ENCODE measurements at regions not wholly inside any gene's neighbourhood (a gene's known extent, or its start where the extent isn't known, plus 50 kb on each side); places are given as distances from the start of the nearest gene placed in this dataset.

DNA sequence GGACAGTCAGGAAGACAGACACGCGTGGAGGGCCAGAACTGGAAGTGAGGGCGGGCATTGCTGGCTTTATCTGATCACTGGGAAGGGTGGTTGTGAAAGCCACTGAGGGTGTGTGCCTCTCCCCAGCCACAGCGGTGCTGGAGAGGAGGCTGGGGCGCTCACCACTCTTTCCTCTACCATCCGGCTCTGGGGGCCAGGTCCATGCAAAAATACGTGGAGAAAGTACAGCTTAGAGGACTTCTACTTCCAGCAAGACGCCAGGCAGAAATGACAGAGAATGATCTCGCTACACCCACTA is 148.8 kb upstream of the RPS6KA2 start:
- Mint-ChIP-seq H3K27me3 (peaks cover 14% of the 10 kb centered on the region), H3K9me3 (ENCODE audit: insufficient read depth) (no peaks in the 10 kb centered on the region), H3K4me3 (no peak overlapping the region), H3K27ac (no peak overlapping the region), H3K4me1 (peaks cover 2% of the 10 kb centered on the region)
- Histone ChIP-seq H3K4me1 (ENCODE audit: control insufficient read depth in 2 of 2, insufficient read depth in 2 of 2, low read length in 2 of 2) (peaks cover 0 to 5% of the 10 kb centered on the region in 2 donors), H3K27me3 (replicated peaks in 1 of 4; ENCODE audit: control extremely low read depth in 1 of 4, control insufficient read depth in 3 of 4, insufficient read depth in 4 of 4, low read length in 3 of 4) (peaks cover 0 to 14% (median 6%) of the 10 kb centered on the region in 4 experiments), H3K36me3 (replicated peaks in 1 of 2; ENCODE audit: control extremely low read depth in 1 of 2, control insufficient read depth in 1 of 2, extremely low read depth in 1 of 2, insufficient read depth in 2 of 2, low read length in 1 of 2) (no peaks in the 10 kb centered on the region), H3K4me2 (replicated peaks; ENCODE audit: low read depth, low read length, poor library complexity, severe bottlenecking) (no peak overlapping the region), H3K79me2 (ENCODE audit: control insufficient read depth, insufficient read depth, low read length) (no peaks in the 10 kb centered on the region), H3K9ac (ENCODE audit: low read length) (no peak overlapping the region), H3K27ac (ENCODE audit: low read length in 2 of 2) (no peak overlapping the region), H4K20me1 (ENCODE audit: control insufficient read depth, insufficient read depth, low read length, poor library complexity, severe bottlenecking) (no peaks in the 10 kb centered on the region), H2AFZ (ENCODE audit: insufficient read depth, low read depth, low read length, poor library complexity, severe bottlenecking) (no peak overlapping the region), H3K9me3 (ENCODE audit: control extremely low read depth in 1 of 3, control insufficient read depth in 2 of 3, insufficient read depth in 1 of 3, low read length in 2 of 3) (no peaks in the 10 kb centered on the region), H3K4me3 (ENCODE audit: control extremely low read depth in 1 of 5, extremely low read depth in 1 of 5, insufficient read depth in 1 of 5, low read depth in 2 of 5, low read length in 4 of 5) (no peak overlapping the region)
- no peak for TF ChIP-seq EZH2 (IDR thresholded peaks at IDR 0.05; ENCODE audit: borderline replicate concordance, insufficient read depth, low read depth, low read length, poor library complexity, severe bottlenecking)
- TF ChIP-seq, protein P1, sequence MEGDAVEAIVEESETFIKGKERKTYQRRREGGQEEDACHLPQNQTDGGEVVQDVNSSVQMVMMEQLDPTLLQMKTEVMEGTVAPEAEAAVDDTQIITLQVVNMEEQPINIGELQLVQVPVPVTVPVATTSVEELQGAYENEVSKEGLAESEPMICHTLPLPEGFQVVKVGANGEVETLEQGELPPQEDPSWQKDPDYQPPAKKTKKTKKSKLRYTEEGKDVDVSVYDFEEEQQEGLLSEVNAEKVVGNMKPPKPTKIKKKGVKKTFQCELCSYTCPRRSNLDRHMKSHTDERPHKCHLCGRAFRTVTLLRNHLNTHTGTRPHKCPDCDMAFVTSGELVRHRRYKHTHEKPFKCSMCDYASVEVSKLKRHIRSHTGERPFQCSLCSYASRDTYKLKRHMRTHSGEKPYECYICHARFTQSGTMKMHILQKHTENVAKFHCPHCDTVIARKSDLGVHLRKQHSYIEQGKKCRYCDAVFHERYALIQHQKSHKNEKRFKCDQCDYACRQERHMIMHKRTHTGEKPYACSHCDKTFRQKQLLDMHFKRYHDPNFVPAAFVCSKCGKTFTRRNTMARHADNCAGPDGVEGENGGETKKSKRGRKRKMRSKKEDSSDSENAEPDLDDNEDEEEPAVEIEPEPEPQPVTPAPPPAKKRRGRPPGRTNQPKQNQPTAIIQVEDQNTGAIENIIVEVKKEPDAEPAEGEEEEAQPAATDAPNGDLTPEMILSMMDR (IDR thresholded peaks at IDR 0.05): no peak
- DNase-seq: no peak
- 92% methylated on average over 8 of the region's 9 CpGs for WGBS (ENCODE audit: insufficient coverage)
- POLR2A ChIA-PET: no interaction called here
- CTCF ChIA-PET: interaction anchor here (0.6 to 6.3 kb wide), 25 partner anchors 10 to 513 kb away, joined by 3 to 57 read pairs (median 4); partner anchors contain the start of gene UNC93A
- intact Hi-C loops (cut with micrococcal nuclease): loop anchor here (1.0 to 5.0 kb wide), 5 partner anchors 25 to 596 kb away; no protein-coding TSS in a partner anchor
- no peak for ATAC-seq (ENCODE audit: low read depth)

- TF ChIP-seq EZH2 (IDR thresholded peaks at IDR 0.05; ENCODE audit: borderline replicate concordance, insufficient read depth, low read depth, low read length, poor library complexity, severe bottlenecking): no peak
- TF ChIP-seq, protein P1 (IDR thresholded peaks at IDR 0.05): peak; percentile 85
- intact Hi-C loops (cut with micrococcal nuclease): loop anchor here (1.0 to 5.0 kb wide), 5 partner anchors 25 to 597 kb away; no protein-coding TSS in a partner anchor
- POLR2A ChIA-PET: no interaction called here
- Histone ChIP-seq H3K4me2 (replicated peaks; ENCODE audit: low read depth, low read length, poor library complexity, severe bottlenecking) (no peak overlapping the region), H3K9me3 (ENCODE audit: control extremely low read depth in 1 of 3, control insufficient read depth in 2 of 3, insufficient read depth in 1 of 3, low read length in 2 of 3) (no peaks in the 10 kb centered on the region), H4K20me1 (ENCODE audit: control insufficient read depth, insufficient read depth, low read length, poor library complexity, severe bottlenecking) (no peaks in the 10 kb centered on the region), H3K4me3 (ENCODE audit: control extremely low read depth in 1 of 5, extremely low read depth in 1 of 5, insufficient read depth in 1 of 5, low read depth in 2 of 5, low read length in 4 of 5) (no peak overlapping the region), H3K4me1 (ENCODE audit: control insufficient read depth in 2 of 2, insufficient read depth in 2 of 2, low read length in 2 of 2) (peaks cover 0 to 5% of the 10 kb centered on the region in 2 donors), H3K9ac (ENCODE audit: low read length) (no peak overlapping the region), H3K27me3 (replicated peaks in 1 of 4; ENCODE audit: control extremely low read depth in 1 of 4, control insufficient read depth in 3 of 4, insufficient read depth in 4 of 4, low read length in 3 of 4) (peaks cover 0 to 14% (median 6%) of the 10 kb centered on the region in 4 experiments), H3K27ac (ENCODE audit: low read length in 2 of 2) (no peak overlapping the region), H3K36me3 (replicated peaks in 1 of 2; ENCODE audit: control extremely low read depth in 1 of 2, control insufficient read depth in 1 of 2, extremely low read depth in 1 of 2, insufficient read depth in 2 of 2, low read length in 1 of 2) (no peaks in the 10 kb centered on the region), H3K79me2 (ENCODE audit: control insufficient read depth, insufficient read depth, low read length) (no peaks in the 10 kb centered on the region), H2AFZ (ENCODE audit: insufficient read depth, low read depth, low read length, poor library complexity, severe bottlenecking) (no peak overlapping the region)
- peaks cover 2% of the 10 kb centered on the region for H3K4me1 Mint-ChIP-seq
- DNase-seq: peak; percentile 84
- H3K4me3 Mint-ChIP-seq: no peak overlapping the region
- H3K27ac Mint-ChIP-seq: no peak overlapping the region
- 68% methylated on average over 20 of the region's 24 CpGs for WGBS (ENCODE audit: insufficient coverage)
- no peaks in the 10 kb centered on the region for H3K9me3 Mint-ChIP-seq (ENCODE audit: insufficient read depth)
- peak; percentile 72 for ATAC-seq (ENCODE audit: low read depth)
- peaks cover 14% of the 10 kb centered on the region for H3K27me3 Mint-ChIP-seq
- CTCF ChIA-PET: interaction anchor here (0.5 to 6.3 kb wide), 51 partner anchors 9 to 576 kb away, joined by 3 to 57 read pairs (median 4); partner anchors contain the start of genes CCR6 and UNC93A
Measured at GRCh38 chr6:166775180-166775922, 148.3 kb upstream of the RPS6KA2 start.

Data from B cell (primary cell).